ENCODE measurements at regions not wholly inside any gene's neighbourhood (a gene's known extent, or its start where the extent isn't known, plus 50 kb on each side); places are given as distances from the start of the nearest gene placed in this dataset.
"Not testable (repeated sequence)": the region's sequence is repeated elsewhere in the genome, so short reads cannot be mapped to it uniquely, and the experiment has no call there.

DNA sequence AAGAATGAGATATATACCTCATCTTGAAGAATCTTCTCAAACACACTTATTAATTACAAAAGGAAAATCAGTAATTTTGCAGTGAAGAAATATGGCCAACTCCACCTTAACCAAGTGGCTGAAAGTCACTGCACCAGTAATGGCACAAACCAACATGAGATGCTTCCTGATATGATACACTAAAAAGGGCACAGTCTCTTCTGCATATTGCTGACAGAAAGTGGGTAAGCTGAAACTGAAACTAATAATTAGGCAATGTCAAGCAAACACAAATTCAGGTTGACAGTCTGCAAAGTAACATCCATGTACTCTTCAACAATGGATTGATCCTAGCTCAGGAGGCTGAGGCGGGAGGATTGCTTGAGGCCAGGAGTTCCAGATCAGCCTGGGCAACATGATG lies 56.1 kb downstream of the ZNF22 start:
- not testable (repeated sequence) for DNase-seq

GRCh38 chr10:45058580-45058979 lies 57.9 kb downstream of the ZNF22 start:
- no peak for DNase-seq

DNA sequence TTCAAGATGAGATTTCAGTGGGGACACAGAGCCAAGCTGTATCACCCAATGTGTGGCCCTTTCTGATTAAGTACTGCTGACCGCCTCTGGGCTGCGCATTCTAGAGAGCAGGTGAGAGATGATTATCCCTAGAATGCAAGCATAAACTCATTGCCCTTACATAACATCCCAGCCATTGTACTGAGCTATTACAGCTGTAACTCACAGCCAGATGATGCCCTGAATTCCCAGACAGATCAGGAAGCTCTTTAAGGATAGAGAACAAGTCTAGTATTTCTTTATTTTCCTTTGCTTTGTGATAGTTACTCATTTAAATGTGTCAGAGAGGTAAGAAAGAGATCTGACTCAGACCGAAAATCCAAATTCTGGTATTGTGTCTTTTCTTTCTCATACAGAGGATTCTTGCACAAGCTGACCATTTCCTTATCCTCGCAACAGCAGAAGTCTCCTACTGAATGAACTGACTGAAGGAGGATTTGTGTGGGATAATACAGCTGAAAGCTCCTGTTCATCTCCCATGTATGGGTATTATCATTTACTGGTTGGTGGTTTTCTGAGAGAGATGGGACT lies 58.4 kb downstream of the ZNF22 start:
- DNase-seq, result no peak

GRCh38 chr10:45059632-45060031 lies 58.9 kb downstream of the ZNF22 start:
- DNase-seq, result no peak

- DNase-seq, result no peak
Measured at GRCh38 chr10:45061982-45062381, 61.3 kb downstream of the ZNF22 start.

DNA sequence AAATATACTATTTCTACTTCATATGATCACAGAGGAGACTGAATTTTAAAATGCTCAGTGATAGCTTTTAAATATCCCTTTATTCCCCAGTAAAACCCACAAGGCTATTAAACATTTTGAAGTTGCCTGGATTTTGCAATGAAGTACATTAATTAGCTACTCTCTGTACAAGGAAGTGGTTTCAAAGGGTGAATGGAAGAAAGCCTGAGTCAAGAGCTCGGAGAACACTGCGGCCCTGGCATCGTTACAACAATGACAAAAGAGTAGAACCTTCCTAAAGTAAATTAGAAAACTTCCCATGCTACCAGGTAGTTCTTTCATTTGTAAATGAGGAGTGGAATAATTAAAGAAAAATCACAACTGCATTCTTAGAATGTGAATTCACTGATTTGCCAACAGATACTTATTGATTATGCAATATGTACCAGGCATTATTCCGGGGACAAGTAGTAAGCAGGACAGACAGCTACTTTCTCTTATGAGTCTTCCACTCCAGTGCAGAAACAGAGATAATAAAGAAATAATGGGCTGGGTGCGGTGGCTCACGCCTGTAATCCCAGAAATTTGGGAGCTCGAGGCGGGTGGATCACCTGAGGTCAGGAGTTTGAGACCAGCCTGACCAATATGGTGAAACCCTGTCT lies 63.0 kb downstream of the ZNF22 start:
- DNase-seq, result no peak

- DNase-seq, result no peak
Measured at GRCh38 chr10:45064998-45065397, 64.3 kb downstream of the ZNF22 start.

DNA sequence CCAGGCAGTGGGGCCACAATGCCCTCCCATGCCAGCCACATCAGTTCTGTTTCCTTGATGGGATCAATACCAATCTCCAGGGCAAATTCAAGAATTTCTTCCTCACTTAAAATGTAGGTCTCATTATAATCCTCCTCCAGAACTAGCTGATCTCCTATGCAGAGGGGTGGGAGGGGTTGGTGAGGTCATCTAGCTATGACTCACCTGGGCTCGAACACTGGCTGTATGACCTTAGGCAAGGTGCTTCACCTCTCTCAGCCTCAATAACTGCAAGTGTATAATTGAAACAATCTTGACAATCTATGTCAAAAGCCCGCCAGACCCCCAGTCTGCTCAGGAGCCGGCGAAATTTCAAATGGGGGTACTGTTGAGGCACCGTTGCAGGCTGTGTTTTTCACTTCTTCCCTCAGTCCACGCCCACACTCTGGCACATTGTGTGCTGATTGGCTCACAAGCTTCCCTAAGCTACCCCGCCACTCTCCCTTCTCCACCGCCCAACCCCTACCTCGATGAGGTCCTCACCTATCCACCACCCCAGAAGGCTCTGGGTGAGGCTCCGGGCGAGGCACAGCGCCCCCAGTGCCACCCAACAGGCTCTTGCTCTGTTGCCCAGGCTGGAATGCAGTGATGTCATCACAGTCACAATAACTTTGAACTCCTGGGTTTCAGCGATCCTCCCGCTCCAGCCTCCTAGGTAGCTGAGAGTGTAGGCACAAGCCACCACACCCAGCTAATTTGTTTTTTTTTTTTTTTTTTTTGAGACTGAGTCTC lies 70.5 kb downstream of the ZNF22 start:
- DNase-seq, result no peak

- no peak for DNase-seq
Measured at GRCh38 chr10:45075216-45075615, 74.5 kb downstream of the ZNF22 start.

- DNase-seq, result no peak
Measured at GRCh38 chr10:45075826-45076380, 75.2 kb downstream of the ZNF22 start.

GRCh38 chr10:45076891-45077290 lies 76.2 kb downstream of the ZNF22 start:
- no peak for DNase-seq

GRCh38 chr10:45080331-45080730 lies 79.6 kb downstream of the ZNF22 start:
- DNase-seq, result no peak

DNA sequence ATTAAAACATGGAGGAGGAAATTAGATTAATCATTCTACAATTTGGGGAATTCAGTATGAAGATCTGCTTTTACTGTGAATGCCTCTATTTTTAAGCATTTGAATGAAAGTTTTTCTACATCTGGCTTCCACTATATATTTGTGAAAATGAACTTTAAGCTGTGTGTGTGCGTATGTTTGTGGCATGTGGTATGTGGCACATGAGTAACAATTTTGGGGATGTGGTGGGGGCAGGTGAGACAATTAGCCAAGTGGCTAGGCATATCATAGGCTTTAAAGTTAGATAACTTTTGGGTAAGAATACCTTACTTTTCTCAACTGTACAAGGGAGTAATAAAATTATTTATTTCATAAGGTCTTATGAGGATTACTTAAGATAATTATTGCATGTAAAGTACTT lies 81.5 kb downstream of the ZNF22 start:
- DNase-seq, result no peak

GRCh38 chr10:45091968-45092367 lies 91.2 kb downstream of the ZNF22 start:
- DNase-seq, result peak; percentile 62

- no peak for DNase-seq
Measured at GRCh38 chr10:45093945-45094344, 93.2 kb downstream of the ZNF22 start.

GRCh38 chr10:45095286-45095685 lies 94.6 kb downstream of the ZNF22 start:
- no peak for DNase-seq

DNA sequence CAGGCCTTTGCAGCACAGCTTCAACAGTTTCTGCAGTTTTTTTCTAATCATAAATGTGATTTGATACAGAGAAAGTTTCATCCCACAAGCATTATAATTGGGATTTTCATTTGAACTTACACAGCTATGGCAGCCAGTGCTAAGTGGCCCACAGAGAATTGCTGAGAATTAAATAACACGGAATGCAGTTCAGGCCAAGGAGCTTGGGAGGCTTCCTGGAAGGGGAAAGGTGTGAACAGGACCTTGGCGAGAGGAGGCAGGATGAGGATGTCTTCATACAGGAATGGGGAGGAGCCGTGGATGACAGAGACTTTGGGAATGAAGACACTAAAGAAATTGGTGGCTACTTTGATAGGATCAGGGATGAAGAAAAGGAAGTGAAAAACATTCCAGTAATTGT lies 95.3 kb downstream of the ZNF22 start:
- DNase-seq, result no peak

DNA sequence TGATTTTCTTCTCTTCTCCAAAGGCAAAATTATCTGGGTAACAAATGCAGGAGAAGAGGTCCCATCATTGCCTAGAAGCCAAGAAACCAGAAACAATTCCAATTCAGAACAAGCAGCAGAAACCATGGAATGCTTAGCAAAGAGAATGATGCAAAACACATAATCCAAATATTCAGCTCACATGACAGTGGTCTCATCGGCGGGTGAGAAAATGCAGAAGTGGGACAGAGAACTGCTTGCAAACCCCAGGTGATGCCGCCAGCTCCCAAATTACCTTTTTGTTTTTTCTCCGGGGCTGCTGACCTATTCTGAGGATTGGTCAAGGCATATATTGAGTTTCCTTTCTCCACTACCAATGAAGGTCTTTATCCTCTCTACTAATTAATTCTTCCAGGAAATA lies 99.7 kb downstream of the ZNF22 start:
- no peak for DNase-seq

DNA sequence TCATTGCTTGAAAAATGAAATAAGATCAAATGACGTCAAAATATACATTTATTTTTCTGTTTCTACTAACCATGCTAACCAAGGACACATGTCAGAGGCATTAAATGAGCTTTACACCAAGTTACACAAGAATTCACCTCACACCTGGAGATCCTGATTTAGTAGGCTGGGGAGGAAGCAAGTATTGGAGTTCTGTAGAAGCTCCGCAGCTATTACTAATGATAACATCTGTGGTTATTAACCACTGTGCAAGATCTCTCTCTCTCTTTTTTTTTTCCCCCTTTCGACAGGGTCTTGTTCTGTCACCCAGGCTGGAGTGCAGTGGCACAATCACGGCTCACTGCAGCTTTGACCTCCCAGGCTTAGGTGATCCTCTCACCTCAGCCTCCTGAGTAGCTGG lies 104.0 kb downstream of the ZNF22 start:
- DNase-seq, result no peak

- not testable (repeated sequence) for DNase-seq
Measured at GRCh38 chr10:45105309-45105708, 104.6 kb downstream of the ZNF22 start.

- DNase-seq, result no peak
Measured at GRCh38 chr10:45106236-45106856, 105.6 kb downstream of the ZNF22 start.

GRCh38 chr10:45111509-45111908 lies 110.8 kb downstream of the ZNF22 start:
- no peak for DNase-seq

GRCh38 chr10:45117940-45118339 lies 117.2 kb downstream of the ZNF22 start:
- DNase-seq, result not testable (repeated sequence)

DNA sequence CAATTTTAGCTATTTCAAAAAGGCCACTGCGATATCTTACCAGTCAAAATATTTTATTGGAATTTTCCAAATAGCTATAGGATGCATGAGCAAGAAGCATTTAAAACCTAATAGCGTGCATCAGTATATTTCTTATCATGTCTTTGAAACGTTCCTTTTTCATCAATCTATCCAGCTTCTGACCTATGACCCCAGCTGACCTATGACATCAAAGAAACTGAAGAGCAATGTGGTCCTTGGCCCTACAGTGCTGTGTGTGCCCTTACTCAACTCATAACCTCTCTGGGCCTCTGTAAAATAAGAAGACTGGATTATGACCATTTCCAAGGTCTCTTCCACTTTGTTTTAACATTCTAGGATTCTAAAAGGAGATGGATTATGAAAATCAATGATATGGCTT lies 118.2 kb downstream of the ZNF22 start:
- no peak for DNase-seq
